ENCODE measurements at regions not wholly inside any gene's neighbourhood (a gene's known extent, or its start where the extent isn't known, plus 50 kb on each side); places are given as distances from the start of the nearest gene placed in this dataset.

DNA sequence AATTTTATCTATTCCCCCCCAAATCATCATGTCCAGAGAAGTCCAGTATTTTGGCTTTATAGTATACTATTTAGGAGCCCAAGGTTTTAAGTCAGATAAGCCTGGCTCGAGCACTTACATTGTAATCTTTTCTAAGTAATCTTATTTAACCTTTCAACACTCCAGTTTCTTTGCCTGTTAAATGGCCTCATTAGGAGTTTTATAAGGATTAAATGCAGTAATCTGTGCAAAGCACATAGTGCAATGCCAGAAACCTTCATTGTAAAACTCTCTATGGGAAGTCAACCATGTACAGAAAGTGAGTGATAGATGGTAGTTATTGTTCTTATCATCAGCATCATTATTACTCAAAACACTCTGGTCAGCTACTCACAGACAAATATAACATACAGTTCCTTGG lies 1330.4 kb downstream of the SLC16A7 start:
- H3K4me3 ChIP-seq (ENCODE audit: low read length): no peak overlapping the region
- no peaks in the 10 kb centered on the region for H3K4me1 ChIP-seq (ENCODE audit: control insufficient read depth, low read length)
- H3K27ac ChIP-seq (ENCODE audit: low read depth, low read length): no peak overlapping the region
- H3K27me3 ChIP-seq (ENCODE audit: control insufficient read depth, low read length): no peaks in the 10 kb centered on the region
- TF ChIP-seq CTCF (IDR thresholded peaks at IDR 0.05; ENCODE audit: low read depth, low read length, poor library complexity, severe bottlenecking) (no peak), EZH2phosphoT487 (IDR thresholded peaks at IDR 0.05; ENCODE audit: borderline replicate concordance, low read length) (no peak)
- no peaks in the 10 kb centered on the region for H4K20me1 ChIP-seq (ENCODE audit: control insufficient read depth, insufficient read depth, low read depth, low read length)
- H3K4me2 ChIP-seq (ENCODE audit: low read length): no peak overlapping the region
- no peaks in the 10 kb centered on the region for H3K9me3 ChIP-seq (ENCODE audit: control insufficient read depth, insufficient read depth, low read length)
- no peaks in the 10 kb centered on the region for H3K79me2 ChIP-seq (ENCODE audit: control insufficient read depth, low read length)
- H3K9me2 ChIP-seq (replicated peaks; ENCODE audit: control insufficient read depth, low read length): no peaks in the 10 kb centered on the region; the same call in 1 of the 2 replicates
- no peaks in the 10 kb centered on the region for H3F3A ChIP-seq (ENCODE audit: control insufficient read depth, insufficient read depth)
- H3K36me3 ChIP-seq (ENCODE audit: control insufficient read depth, low read length): no peaks in the 10 kb centered on the region

GRCh38 chr12:60930151-60930550 lies 1330.1 kb upstream of the USP15 start:
- Histone ChIP-seq H3K27me3 (ENCODE audit: control insufficient read depth, low read length) (no peaks in the 10 kb centered on the region), H3K4me2 (ENCODE audit: low read length) (no peak overlapping the region)
- no peak for TF ChIP-seq CTCF (IDR thresholded peaks at IDR 0.05; ENCODE audit: low read depth, low read length, poor library complexity, severe bottlenecking)

DNA sequence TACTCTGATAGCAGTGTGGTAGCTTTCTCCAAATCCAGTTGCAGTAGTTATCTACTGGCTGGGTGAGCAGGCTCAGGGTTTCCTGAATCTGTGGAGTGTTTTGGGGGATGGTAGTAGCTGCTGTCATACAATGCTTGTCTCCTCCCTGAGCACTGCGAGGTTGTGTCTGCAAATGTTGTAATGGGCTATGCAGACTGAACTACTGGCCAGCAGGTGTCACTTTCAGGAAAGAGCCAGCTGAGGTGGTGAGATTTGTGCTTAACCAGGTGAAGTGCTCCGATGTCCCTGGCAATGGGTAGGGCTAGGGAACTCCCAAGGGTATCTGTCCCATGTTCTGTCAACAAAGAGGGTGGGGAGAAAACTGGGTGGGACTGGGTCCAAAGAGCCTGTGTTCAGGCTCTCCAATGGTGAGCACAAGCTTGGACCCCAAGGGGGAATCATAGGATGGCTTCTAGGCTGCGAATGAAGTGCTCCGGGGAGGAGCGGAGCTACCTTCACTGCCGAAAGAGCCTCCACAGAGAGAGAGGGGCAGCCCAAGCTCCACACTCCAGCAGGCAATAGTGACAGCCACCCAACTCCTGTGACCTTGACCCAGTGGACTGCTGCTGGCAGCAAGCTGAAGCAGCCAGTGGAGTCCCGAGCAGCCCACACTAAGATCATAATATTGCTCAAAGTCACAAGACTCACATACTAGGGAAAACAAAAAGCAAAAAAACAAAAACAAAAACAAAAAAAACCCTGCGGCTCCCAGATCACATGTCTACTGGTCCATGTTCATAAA lies 1324.0 kb upstream of the USP15 start:
- TF ChIP-seq EZH2phosphoT487 (IDR thresholded peaks at IDR 0.05; ENCODE audit: borderline replicate concordance, low read length) (no peak), CTCF (IDR thresholded peaks at IDR 0.05; ENCODE audit: low read depth, low read length, poor library complexity, severe bottlenecking) (no peak)
- H3K4me2 ChIP-seq (ENCODE audit: low read length): no peak overlapping the region
- H3F3A ChIP-seq (ENCODE audit: control insufficient read depth, insufficient read depth): no peaks in the 10 kb centered on the region
- no peaks in the 10 kb centered on the region for H4K20me1 ChIP-seq (ENCODE audit: control insufficient read depth, insufficient read depth, low read depth, low read length)
- H3K4me3 ChIP-seq (ENCODE audit: low read length): no peak overlapping the region
- no peaks in the 10 kb centered on the region for H3K36me3 ChIP-seq (ENCODE audit: control insufficient read depth, low read length)
- no peaks in the 10 kb centered on the region for H3K79me2 ChIP-seq (ENCODE audit: control insufficient read depth, low read length)
- H3K9me2 ChIP-seq (replicated peaks; ENCODE audit: control insufficient read depth, low read length): no peaks in the 10 kb centered on the region
- no peaks in the 10 kb centered on the region; the same call in 1 of the 2 replicates for H3K9me3 ChIP-seq (ENCODE audit: control insufficient read depth, insufficient read depth, low read length)
- H3K27me3 ChIP-seq (ENCODE audit: control insufficient read depth, low read length): no peaks in the 10 kb centered on the region
- no peak overlapping the region for H3K27ac ChIP-seq (ENCODE audit: low read depth, low read length)
- no peaks in the 10 kb centered on the region for H3K4me1 ChIP-seq (ENCODE audit: control insufficient read depth, low read length)

More at GRCh38 chr12:60930151-60930550, 1330.1 kb upstream of the USP15 start:
- no peaks in the 10 kb centered on the region for H3F3A ChIP-seq (ENCODE audit: control insufficient read depth, insufficient read depth)
- no peaks in the 10 kb centered on the region; the same call in 1 of the 2 replicates for H3K9me2 ChIP-seq (replicated peaks; ENCODE audit: control insufficient read depth, low read length)
- no peaks in the 10 kb centered on the region for H3K4me1 ChIP-seq (ENCODE audit: control insufficient read depth, low read length)
- H3K79me2 ChIP-seq (ENCODE audit: control insufficient read depth, low read length): no peaks in the 10 kb centered on the region
- no peaks in the 10 kb centered on the region for H3K9me3 ChIP-seq (ENCODE audit: control insufficient read depth, insufficient read depth, low read length)
- H3K4me3 ChIP-seq (ENCODE audit: low read length): no peak overlapping the region
- no peaks in the 10 kb centered on the region for H4K20me1 ChIP-seq (ENCODE audit: control insufficient read depth, insufficient read depth, low read depth, low read length)
- H3K36me3 ChIP-seq (ENCODE audit: control insufficient read depth, low read length): no peaks in the 10 kb centered on the region
- no peak overlapping the region for H3K27ac ChIP-seq (ENCODE audit: low read depth, low read length)

All from DOHH2 (cell line).